Caco-2 (cell line): ENCODE measurements at regions not wholly inside any gene's neighbourhood (a gene's known extent, or its start where the extent isn't known, plus 50 kb on each side); places are given as distances from the start of the nearest gene placed in this dataset.

Source experiments
- BruUV-seq: library from RNA; stranded (reverse); fragments of 400-500 nt; replicated peaks from 2 replicates; lab custom pipeline; 2021; lab: Mats Ljungman, UMichigan
- CTCF ChIA-PET: fragments of 300-600 bp; sonication (Branson Sonifier 250); formaldehyde crosslinking; loops from one replicate; lab custom pipeline; 2022; ENCODE audit warnings: antibody characterized with exemption; lab: Charles Lee
- POLR2A ChIA-PET: fragments of 300-600 bp; sonication (Branson Sonifier 250); formaldehyde crosslinking; loops from one replicate; lab custom pipeline; 2022; ENCODE audit warnings: antibody characterized with exemption; lab: Charles Lee
- DNase-seq, 2 experiments: peaks; one replicate each; pipeline versions ENCODE4 v3.0.0 to v3.0.0-alpha.2; 2020 to 2022
- H3K27me3 ChIP-seq: replicated peaks from 2 replicates; pipeline ENCODE4 v1.6.0; 2011; ENCODE audit warnings: low read length; ENCODE audit not compliant: control insufficient read depth, insufficient read depth
- H3K36me3 ChIP-seq: 2 replicates; pipeline ENCODE4 v1.5.1; 2011; ENCODE audit warnings: low read length; ENCODE audit not compliant: control insufficient read depth, insufficient read depth
- H3K4me1 ChIP-seq: fragments of 250-450 bp; sonication (Bioruptor Pico); 2 replicates; pipeline ENCODE4 v1.5.1; 2020; ENCODE audit warnings: mild to moderate bottlenecking
- H3K4me3 ChIP-seq: 2 replicates; pipeline ENCODE4 v1.5.1; 2011; ENCODE audit warnings: low read depth, mild to moderate bottlenecking, control low read depth, low read length
- H3K9me3 ChIP-seq: fragments of 250-450 bp; sonication (Bioruptor Pico); 2 replicates; pipeline ENCODE4 v1.5.1; 2020; ENCODE audit warnings: mild to moderate bottlenecking, moderate library complexity
- H3K27ac Mint-ChIP-seq: one replicate; pipeline ENCODE4 v1.8.0; 2022; ENCODE audit warnings: mixed read lengths; ENCODE audit not compliant: unreplicated experiment
- H3K27me3 Mint-ChIP-seq: one replicate; pipeline ENCODE4 v1.8.0; 2022; ENCODE audit warnings: mixed read lengths; ENCODE audit not compliant: insufficient read depth, unreplicated experiment
- H3K36me3 Mint-ChIP-seq: one replicate; pipeline ENCODE4 v1.8.0; 2022; ENCODE audit warnings: mild to moderate bottlenecking, mixed read lengths; ENCODE audit not compliant: insufficient read depth, unreplicated experiment
- H3K4me1 Mint-ChIP-seq: one replicate; pipeline ENCODE4 v1.8.0; 2022; ENCODE audit warnings: low read depth, mixed read lengths; ENCODE audit not compliant: unreplicated experiment
- H3K4me3 Mint-ChIP-seq: one replicate; pipeline ENCODE4 v1.8.0; 2022; ENCODE audit warnings: mild to moderate bottlenecking, moderate library complexity, mixed read lengths; ENCODE audit not compliant: unreplicated experiment
- H3K9me3 Mint-ChIP-seq: one replicate; pipeline ENCODE4 v1.8.0; 2022; ENCODE audit warnings: mixed read lengths; ENCODE audit not compliant: unreplicated experiment
- CTCF ChIP-seq, 2 experiments: fragments of 200-600 bp in 1 of 2; IDR thresholded peaks; 1 replicate in 1 of 2; 2 replicates in 1 of 2; pipeline versions ENCODE4 v1.5.1 to v1.8.0; 2011 to 2022; ENCODE audit warnings: antibody characterized with exemption in 1 of 2, control low read depth in 1 of 2, inconsistent platforms in 1 of 2, low read depth in 1 of 2, low read length in 1 of 2, mild to moderate bottlenecking in 1 of 2, moderate library complexity in 1 of 2; ENCODE audit not compliant: insufficient read depth in 1 of 2, severe bottlenecking in 1 of 2, unreplicated experiment in 1 of 2
- intact Hi-C: fragments of 100-400 bp; cut with micrococcal nuclease; formaldehyde crosslinking; loops from one replicate; pipeline ENCODE4 v1.10.0; 2022; ENCODE audit not compliant: unreplicated experiment

GRCh38 chr12:107400686-107401447, 284.7 kb upstream of the PWP1 start:
- Mint-ChIP-seq H3K4me3 (no peak overlapping the region), H3K27me3 (peaks cover 3% of the 10 kb centered on the region), H3K36me3 (no peaks in the 10 kb centered on the region), H3K4me1 (no peaks in the 10 kb centered on the region), H3K9me3 (no peaks in the 10 kb centered on the region), H3K27ac (no peak overlapping the region)
- POLR2A ChIA-PET = no interaction called here
- DNase-seq = no peak
- H3K4me1 ChIP-seq = no peaks in the 10 kb centered on the region
- intact Hi-C loops = no loop called here
- H3K27me3 ChIP-seq = no peaks in the 10 kb centered on the region
- CTCF ChIA-PET = interaction anchor here (0.6 kb wide), 1 partner anchor 271 kb away, joined by 4 read pairs; no protein-coding TSS in a partner anchor
- TF ChIP-seq CTCF (IDR thresholded peaks at IDR 0.05; ENCODE audit: insufficient read depth in 1 of 2, low read depth in 1 of 2, low read length in 1 of 2, severe bottlenecking in 1 of 2, unreplicated experiment in 1 of 2) = no peak
- no peaks in the 10 kb centered on the region for H3K9me3 ChIP-seq
- no peak overlapping the region for H3K4me3 ChIP-seq
- no TSS peak for BruUV-seq
- H3K36me3 ChIP-seq = no peaks in the 10 kb centered on the region

- intact Hi-C loops = loop anchor here (1.0 to 2.0 kb wide), 2 partner anchors 204 to 271 kb away; no protein-coding TSS in a partner anchor
- CTCF ChIA-PET = interaction anchor here (0.6 to 1.4 kb wide), 3 partner anchors 104 to 272 kb away, joined by 5 to 10 read pairs (median 8); no protein-coding TSS in a partner anchor
- H3K9me3 Mint-ChIP-seq = no peaks in the 10 kb centered on the region
- H3K36me3 ChIP-seq = no peaks in the 10 kb centered on the region
- H3K4me3 ChIP-seq = no peak overlapping the region
- H3K9me3 ChIP-seq = no peaks in the 10 kb centered on the region
- peak; percentile 58 to 67 for TF ChIP-seq CTCF (IDR thresholded peaks at IDR 0.05; ENCODE audit: insufficient read depth in 1 of 2, low read depth in 1 of 2, low read length in 1 of 2, severe bottlenecking in 1 of 2, unreplicated experiment in 1 of 2)
- H3K4me1 ChIP-seq = no peaks in the 10 kb centered on the region
- H3K4me1 Mint-ChIP-seq = no peaks in the 10 kb centered on the region
- no TSS peak for BruUV-seq
- peaks cover 3% of the 10 kb centered on the region for H3K27me3 Mint-ChIP-seq
- no peak overlapping the region for H3K4me3 Mint-ChIP-seq
- H3K27ac Mint-ChIP-seq = no peak overlapping the region
- DNase-seq = peak; percentile 59 to 66
- no peaks in the 10 kb centered on the region for H3K36me3 Mint-ChIP-seq
- POLR2A ChIA-PET = no interaction called here
- H3K27me3 ChIP-seq = no peaks in the 10 kb centered on the region
Measured at GRCh38 chr12:107402041-107403022, 283.3 kb upstream of the PWP1 start.

GRCh38 chr12:107404981-107405380, 280.6 kb upstream of the PWP1 start:
- H3K9me3 ChIP-seq = no peaks in the 10 kb centered on the region
- ChIA-PET CTCF (no interaction called here), POLR2A (no interaction called here)
- Mint-ChIP-seq H3K27me3 (peaks cover 3% of the 10 kb centered on the region), H3K9me3 (no peaks in the 10 kb centered on the region), H3K4me1 (no peaks in the 10 kb centered on the region), H3K4me3 (no peak overlapping the region), H3K36me3 (no peaks in the 10 kb centered on the region), H3K27ac (no peak overlapping the region)
- TF ChIP-seq CTCF (IDR thresholded peaks at IDR 0.05; ENCODE audit: insufficient read depth in 1 of 2, low read depth in 1 of 2, low read length in 1 of 2, severe bottlenecking in 1 of 2, unreplicated experiment in 1 of 2) = peak; percentile 53 to 68
- H3K27me3 ChIP-seq = no peaks in the 10 kb centered on the region
- DNase-seq = peak; percentile 29 to 43
- H3K4me1 ChIP-seq = no peaks in the 10 kb centered on the region
- H3K36me3 ChIP-seq = no peaks in the 10 kb centered on the region
- intact Hi-C loops = no loop called here
- no peak overlapping the region for H3K4me3 ChIP-seq
- BruUV-seq = no TSS peak
